KMS-11 (cell line): ENCODE measurements at regions not wholly inside any gene's neighbourhood (a gene's known extent, or its start where the extent isn't known, plus 50 kb on each side); places are given as distances from the start of the nearest gene placed in this dataset.

Experiments
- H2AFZ ChIP-seq: fragments of 200-600 bp; sonication (generic); 2 replicates; pipeline ENCODE4 v1.6.1; 2016; ENCODE audit warnings: antibody characterized with exemption, mixed run types, low read depth
- H3K27ac ChIP-seq: fragments of 200-600 bp; sonication (generic); 2 replicates; pipeline ENCODE4 v1.6.1; 2016; ENCODE audit warnings: mild to moderate bottlenecking, mixed run types
- H3K27me3 ChIP-seq: fragments of 200-600 bp; sonication (generic); 2 replicates; pipeline ENCODE4 v1.6.1; 2017; ENCODE audit warnings: mild to moderate bottlenecking, low read depth, mixed run types, moderate library complexity; ENCODE audit not compliant: insufficient read depth
- H3K36me3 ChIP-seq: fragments of 200-600 bp; sonication (generic); 2 replicates; pipeline ENCODE4 v1.6.1; 2017; ENCODE audit warnings: mild to moderate bottlenecking, mixed run types; ENCODE audit not compliant: insufficient read depth
- H3K4me1 ChIP-seq: fragments of 200-600 bp; sonication (generic); 2 replicates; pipeline ENCODE4 v1.6.1; 2016; ENCODE audit warnings: mild to moderate bottlenecking, low read depth, mixed run types; ENCODE audit not compliant: poor library complexity, severe bottlenecking
- H3K4me2 ChIP-seq: fragments of 200-600 bp; sonication (generic); 2 replicates; pipeline ENCODE4 v1.7.0; 2016; ENCODE audit warnings: mild to moderate bottlenecking, mixed run types
- H3K4me3 ChIP-seq: fragments of 200-600 bp; sonication (generic); IDR thresholded peaks from 2 replicates; pipeline ENCODE4 v1.6.1; 2017; ENCODE audit warnings: low read depth, low read length, mixed read lengths; ENCODE audit not compliant: insufficient read depth
- H3K79me2 ChIP-seq: fragments of 200-600 bp; sonication (generic); 2 replicates; pipeline ENCODE4 v1.6.1; 2016; ENCODE audit warnings: low read depth, mixed run types; ENCODE audit not compliant: insufficient read depth
- H3K9ac ChIP-seq: fragments of 200-600 bp; sonication (generic); 2 replicates; pipeline ENCODE4 v1.6.1; 2016; ENCODE audit warnings: mild to moderate bottlenecking, mixed run types
- H4K20me1 ChIP-seq: fragments of 200-600 bp; sonication (generic); 2 replicates; pipeline ENCODE4 v1.6.1; 2016; ENCODE audit warnings: mild to moderate bottlenecking, mixed run types; ENCODE audit not compliant: insufficient read depth
- TF ChIP-seq, protein P1 (sequence below): fragments of 200-600 bp; sonication (generic); conservative IDR thresholded peaks from 2 replicates; pipeline ENCODE4 v1.6.1; 2017; ENCODE audit warnings: low read depth, mild to moderate bottlenecking, antibody characterized with exemption, low read length, moderate library complexity, mixed read lengths

DNA sequence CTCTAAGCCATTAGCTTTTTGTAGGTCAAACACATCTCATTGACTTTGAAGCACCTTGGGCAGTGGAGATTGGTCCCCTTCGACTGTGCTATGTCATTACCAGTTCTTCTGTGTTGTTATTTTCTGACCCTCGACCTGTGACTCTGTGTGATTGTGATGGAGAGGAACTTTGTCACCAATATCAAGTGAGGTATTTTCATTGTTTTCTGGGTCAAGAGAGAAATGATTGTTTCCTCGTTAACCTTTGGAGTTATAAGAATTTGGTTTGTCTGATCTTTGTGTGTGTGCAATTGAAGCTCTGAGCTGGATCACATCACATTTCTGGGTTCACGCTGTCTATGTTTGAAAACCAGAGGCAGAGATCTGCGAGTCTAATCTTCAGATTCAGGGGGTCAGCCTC is 432.2 kb upstream of the KLF6 start:
- Histone ChIP-seq H3K9ac (no peak overlapping the region), H3K36me3 (no peaks in the 10 kb centered on the region)
- TF ChIP-seq, protein P1, sequence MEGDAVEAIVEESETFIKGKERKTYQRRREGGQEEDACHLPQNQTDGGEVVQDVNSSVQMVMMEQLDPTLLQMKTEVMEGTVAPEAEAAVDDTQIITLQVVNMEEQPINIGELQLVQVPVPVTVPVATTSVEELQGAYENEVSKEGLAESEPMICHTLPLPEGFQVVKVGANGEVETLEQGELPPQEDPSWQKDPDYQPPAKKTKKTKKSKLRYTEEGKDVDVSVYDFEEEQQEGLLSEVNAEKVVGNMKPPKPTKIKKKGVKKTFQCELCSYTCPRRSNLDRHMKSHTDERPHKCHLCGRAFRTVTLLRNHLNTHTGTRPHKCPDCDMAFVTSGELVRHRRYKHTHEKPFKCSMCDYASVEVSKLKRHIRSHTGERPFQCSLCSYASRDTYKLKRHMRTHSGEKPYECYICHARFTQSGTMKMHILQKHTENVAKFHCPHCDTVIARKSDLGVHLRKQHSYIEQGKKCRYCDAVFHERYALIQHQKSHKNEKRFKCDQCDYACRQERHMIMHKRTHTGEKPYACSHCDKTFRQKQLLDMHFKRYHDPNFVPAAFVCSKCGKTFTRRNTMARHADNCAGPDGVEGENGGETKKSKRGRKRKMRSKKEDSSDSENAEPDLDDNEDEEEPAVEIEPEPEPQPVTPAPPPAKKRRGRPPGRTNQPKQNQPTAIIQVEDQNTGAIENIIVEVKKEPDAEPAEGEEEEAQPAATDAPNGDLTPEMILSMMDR, result no peak

DNA sequence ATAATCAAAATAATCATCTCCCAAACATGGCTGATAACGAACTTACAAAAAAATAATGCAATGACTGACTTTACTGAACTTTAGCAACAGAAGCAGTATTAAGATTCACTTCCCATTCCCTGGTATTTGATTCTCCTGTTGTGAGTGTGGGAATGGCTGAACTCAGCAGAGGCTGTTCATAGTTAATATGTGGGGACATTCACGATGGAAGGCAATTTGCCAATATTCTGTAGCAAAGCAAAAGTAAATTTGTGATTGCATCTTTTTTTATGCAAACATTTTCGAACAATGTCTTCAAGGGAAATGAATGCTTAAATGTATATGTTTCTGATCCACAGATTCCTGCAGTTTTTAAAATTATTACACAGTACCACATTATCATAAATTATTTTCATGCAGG is 431.7 kb upstream of the KLF6 start:
- H3K4me3 ChIP-seq, result no peak overlapping the region
- H4K20me1 ChIP-seq, result no peaks in the 10 kb centered on the region
- no peaks in the 10 kb centered on the region for H3K27me3 ChIP-seq
- H3K9ac ChIP-seq, result no peak overlapping the region
- H3K79me2 ChIP-seq, result no peaks in the 10 kb centered on the region
- no peak overlapping the region for H2AFZ ChIP-seq
- H3K4me2 ChIP-seq, result no peak overlapping the region
- TF ChIP-seq, protein P1, result no peak
- no peaks in the 10 kb centered on the region for H3K36me3 ChIP-seq
- no peak overlapping the region for H3K27ac ChIP-seq
- H3K4me1 ChIP-seq, result no peaks in the 10 kb centered on the region

More for the DNA sequence above, 432.2 kb upstream of the KLF6 start:
- Histone ChIP-seq H3K79me2 (no peaks in the 10 kb centered on the region), H3K27ac (no peak overlapping the region), H3K4me2 (no peak overlapping the region), H4K20me1 (no peaks in the 10 kb centered on the region), H2AFZ (no peak overlapping the region), H3K4me3 (no peak overlapping the region), H3K4me1 (no peaks in the 10 kb centered on the region), H3K27me3 (no peaks in the 10 kb centered on the region)

DNA sequence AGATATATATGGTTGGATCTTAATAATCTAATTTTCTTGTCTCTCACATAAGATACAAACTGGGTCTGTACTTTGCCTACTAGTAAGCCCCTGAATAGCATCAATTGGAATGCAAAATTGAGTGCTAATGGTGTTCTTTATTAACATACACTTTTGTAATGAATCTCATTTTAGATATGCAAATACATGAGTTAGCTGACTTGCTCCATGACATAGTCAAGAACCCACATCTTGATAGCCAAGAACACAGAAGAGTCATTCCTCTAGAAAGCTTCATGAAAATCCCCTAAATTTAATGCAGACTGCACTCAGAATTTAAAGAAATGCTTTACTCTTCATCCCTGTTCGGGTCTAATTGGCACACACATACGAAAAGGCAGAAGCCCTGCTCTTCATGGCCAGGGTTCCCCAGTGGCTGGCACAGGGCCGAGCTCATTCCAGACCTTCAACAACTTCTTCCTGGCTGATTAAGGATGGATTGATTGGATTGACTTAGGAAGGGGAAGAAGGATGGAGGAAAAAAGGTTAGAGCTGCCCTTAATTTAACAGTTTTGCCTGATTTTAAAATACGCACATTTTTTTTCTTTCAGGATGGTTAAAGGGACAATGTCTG is 431.1 kb upstream of the KLF6 start:
- H4K20me1 ChIP-seq, result no peaks in the 10 kb centered on the region
- no peaks in the 10 kb centered on the region for H3K36me3 ChIP-seq
- no peak overlapping the region for H2AFZ ChIP-seq
- no peak overlapping the region for H3K9ac ChIP-seq
- H3K4me3 ChIP-seq, result no peak overlapping the region
- H3K79me2 ChIP-seq, result no peaks in the 10 kb centered on the region
- no peak overlapping the region for H3K4me2 ChIP-seq
- no peaks in the 10 kb centered on the region for H3K27me3 ChIP-seq
- H3K4me1 ChIP-seq, result no peaks in the 10 kb centered on the region
- TF ChIP-seq, protein P1, result no peak
- H3K27ac ChIP-seq, result no peak overlapping the region

DNA sequence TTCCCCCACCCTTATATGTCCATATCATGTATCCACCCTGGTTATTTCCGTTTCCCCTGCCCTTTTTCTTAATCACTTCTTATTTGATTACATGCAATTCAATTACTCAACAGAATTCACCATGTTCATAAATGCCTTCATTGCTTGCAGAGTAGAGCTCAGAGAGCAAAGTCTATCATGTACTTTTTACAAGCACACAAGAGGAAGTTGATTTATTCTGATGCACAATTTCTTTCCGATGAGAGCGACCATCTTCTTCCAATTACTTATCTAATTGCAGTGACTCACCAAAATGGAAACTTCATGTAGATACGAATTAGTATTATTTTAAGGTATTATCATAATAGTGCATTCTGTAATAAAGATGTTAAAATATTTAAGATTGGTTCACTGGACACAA is 430.5 kb upstream of the KLF6 start:
- Histone ChIP-seq H2AFZ (no peak overlapping the region), H3K27ac (no peak overlapping the region), H3K79me2 (no peaks in the 10 kb centered on the region), H3K4me1 (no peaks in the 10 kb centered on the region), H3K4me3 (no peak overlapping the region), H3K36me3 (no peaks in the 10 kb centered on the region), H4K20me1 (no peaks in the 10 kb centered on the region), H3K9ac (no peak overlapping the region), H3K27me3 (no peaks in the 10 kb centered on the region), H3K4me2 (no peak overlapping the region)
- TF ChIP-seq, protein P1, result no peak
